H1 (cell line): ENCODE measurements at regions not wholly inside any gene's neighbourhood (a gene's known extent, or its start where the extent isn't known, plus 50 kb on each side); places are given as distances from the start of the nearest gene placed in this dataset.

Source experiments
- CHD7 ChIP-seq: fragments of 300-600 bp; sonication (generic); IDR thresholded peaks from 2 replicates; pipeline ENCODE4 v1.7.1; 2012; ENCODE audit warnings: low read length, moderate library complexity, mild to moderate bottlenecking, inconsistent platforms; ENCODE audit not compliant: insufficient replicate concordance
- E2F6 ChIP-seq: IDR thresholded peaks from 2 replicates; pipeline ENCODE4 v1.6.1; 2012; ENCODE audit warnings: inconsistent platforms
- GTF2F1 ChIP-seq: IDR thresholded peaks from 2 replicates; pipeline ENCODE4 v1.6.1; 2012; ENCODE audit warnings: low read depth, low read length, improper control_type of control experiment, borderline replicate concordance
- JUND ChIP-seq: IDR thresholded peaks from 2 replicates; pipeline ENCODE4 v1.6.1; 2011; ENCODE audit warnings: mild to moderate bottlenecking, improper control_type of control experiment, low read length
- NANOG ChIP-seq: IDR thresholded peaks from 2 replicates; pipeline ENCODE4 v1.6.1; 2011; ENCODE audit warnings: low read length, low read depth, mild to moderate bottlenecking, inconsistent platforms; ENCODE audit not compliant: insufficient read depth, poor library complexity, severe bottlenecking
- TCF12 ChIP-seq: IDR thresholded peaks from 2 replicates; pipeline ENCODE4 v1.6.1; 2011; ENCODE audit warnings: low read depth, mild to moderate bottlenecking, low read length
- TEAD4 ChIP-seq: IDR thresholded peaks from 2 replicates; pipeline ENCODE4 v1.6.1; 2012; ENCODE audit warnings: low read depth, low read length, inconsistent platforms, mixed read lengths

- no peak for TF ChIP-seq CHD7
- TF ChIP-seq E2F6 = no peak
- no peak for TF ChIP-seq TCF12
- TF ChIP-seq JUND = no peak
- TF ChIP-seq TEAD4 = no peak
- TF ChIP-seq GTF2F1 = no peak
- no peak for TF ChIP-seq NANOG
Measured at GRCh38 chr21:32119811-32120210, 159.0 kb downstream of the MIS18A start (continued).
